Ammon's horn (tissue), 1 donor: ENCODE measurements at regions not wholly inside any gene's neighbourhood (a gene's known extent, or its start where the extent isn't known, plus 50 kb on each side); places are given as distances from the start of the nearest gene placed in this dataset.

Source experiments
- DNase-seq: peaks from one replicate; pipeline ENCODE4 v3.0.0-alpha.2; 2016; ENCODE audit warnings: low spot score

DNA sequence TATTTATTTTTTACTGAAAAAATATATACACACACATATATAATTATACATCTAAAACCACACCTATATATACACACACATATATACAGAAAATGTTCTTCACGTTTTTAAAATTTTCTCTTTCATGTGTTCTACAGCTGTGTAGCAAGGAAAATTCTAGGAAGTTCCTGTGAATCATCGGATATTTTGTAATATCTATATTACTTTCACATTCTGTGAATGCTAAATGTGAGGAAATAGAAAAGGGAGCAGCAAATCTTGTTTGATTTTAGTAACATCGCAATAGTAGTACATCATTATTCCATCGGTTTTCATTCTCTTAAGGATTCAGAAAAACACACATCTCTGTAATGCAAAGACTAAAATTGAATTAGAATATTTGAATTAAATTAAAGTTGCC lies 836.8 kb upstream of the NECTIN3 start:
- no peak for DNase-seq

DNA sequence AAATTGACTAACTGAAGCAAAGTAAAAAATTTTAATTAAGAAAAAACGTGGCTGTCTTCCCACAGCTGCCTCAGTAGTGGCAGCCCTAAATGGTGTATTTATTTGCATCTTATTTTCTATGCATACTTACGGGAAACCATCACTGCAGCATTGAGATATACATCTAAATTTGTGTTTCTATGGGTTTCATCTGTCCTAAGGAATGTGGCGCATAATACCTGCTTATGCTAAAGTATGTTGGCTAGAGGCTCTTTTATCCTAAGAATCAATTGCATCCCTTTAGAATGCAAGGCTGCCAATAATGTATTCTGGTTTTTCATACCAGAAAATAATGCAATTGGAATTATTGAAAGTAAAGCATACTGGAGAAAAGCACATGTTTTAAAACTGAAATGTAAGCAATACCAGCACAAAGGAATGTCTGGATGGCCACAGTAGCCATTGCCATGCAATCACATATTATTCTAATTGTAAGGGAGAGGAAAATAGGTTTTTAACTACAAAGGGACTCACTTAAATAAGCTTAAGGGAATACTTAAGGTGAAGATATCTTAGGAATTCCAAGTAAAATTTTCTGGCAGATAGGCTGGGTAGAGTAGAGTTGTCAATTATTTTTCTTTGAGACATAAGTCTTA lies 834.5 kb upstream of the NECTIN3 start:
- no peak for DNase-seq

DNA sequence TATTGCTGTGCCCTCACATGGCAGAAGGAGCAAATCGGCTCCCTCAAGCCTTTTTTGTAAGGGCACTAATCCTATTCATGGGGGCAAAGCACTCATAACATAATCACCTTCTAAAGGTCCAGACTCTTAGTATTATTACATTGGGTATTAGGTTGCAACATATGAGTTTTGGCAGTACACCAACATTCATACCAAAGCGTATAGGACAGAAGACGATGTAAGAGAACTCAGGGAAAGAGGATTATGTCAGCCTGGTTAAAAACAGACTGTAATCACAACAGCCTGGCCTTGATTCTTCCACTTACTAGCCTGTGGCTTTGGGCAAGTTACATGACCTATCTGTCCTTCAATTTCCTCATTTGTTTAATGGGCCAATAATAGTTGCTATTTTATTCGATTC lies 828.5 kb upstream of the NECTIN3 start:
- no peak for DNase-seq

DNA sequence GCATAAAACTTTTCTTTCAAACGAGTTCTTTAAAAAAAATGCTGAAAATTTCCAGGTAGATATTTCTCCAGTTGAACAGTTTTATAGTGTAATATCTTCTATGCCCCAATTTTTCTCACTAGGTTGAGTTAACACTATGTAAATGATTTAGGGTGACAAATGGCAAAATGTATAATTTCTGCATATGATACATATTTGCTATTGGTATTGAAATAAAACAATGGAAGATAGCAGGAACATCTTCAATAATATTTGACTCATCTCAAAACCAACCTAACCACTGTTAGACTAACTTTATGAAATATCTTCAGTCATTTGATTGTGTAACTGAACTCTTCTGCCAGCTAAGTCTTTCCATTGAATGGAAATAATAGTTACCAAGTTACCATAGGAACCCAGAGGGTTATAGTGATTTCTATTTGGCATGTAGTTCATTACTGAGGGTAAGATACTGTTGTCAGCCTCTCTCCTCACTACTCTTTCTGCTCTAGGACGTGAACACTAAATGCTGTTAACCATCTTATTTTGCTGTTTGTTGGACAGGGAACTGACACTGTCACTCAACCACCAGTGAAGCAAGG lies 824.7 kb upstream of the NECTIN3 start:
- DNase-seq, result no peak

DNA sequence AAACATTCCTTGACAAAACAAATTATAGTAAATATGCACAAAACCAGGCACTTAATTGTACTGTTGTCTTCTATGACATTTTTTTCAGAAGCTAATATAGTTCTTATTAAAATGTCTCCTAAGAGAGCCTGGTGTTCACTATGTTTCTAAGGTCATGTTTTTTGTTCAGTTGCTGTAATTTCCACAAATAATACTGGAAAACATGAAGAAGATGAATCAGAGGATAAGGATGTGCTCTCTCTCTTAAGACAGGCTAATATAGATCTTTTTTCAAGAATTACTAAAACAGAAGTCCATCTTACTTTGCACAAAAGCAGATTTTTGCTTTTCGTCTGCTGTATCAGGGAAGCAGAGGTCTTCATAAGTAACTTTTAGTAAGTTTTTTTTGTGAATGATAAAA lies 823.0 kb upstream of the NECTIN3 start:
- no peak for DNase-seq

DNA sequence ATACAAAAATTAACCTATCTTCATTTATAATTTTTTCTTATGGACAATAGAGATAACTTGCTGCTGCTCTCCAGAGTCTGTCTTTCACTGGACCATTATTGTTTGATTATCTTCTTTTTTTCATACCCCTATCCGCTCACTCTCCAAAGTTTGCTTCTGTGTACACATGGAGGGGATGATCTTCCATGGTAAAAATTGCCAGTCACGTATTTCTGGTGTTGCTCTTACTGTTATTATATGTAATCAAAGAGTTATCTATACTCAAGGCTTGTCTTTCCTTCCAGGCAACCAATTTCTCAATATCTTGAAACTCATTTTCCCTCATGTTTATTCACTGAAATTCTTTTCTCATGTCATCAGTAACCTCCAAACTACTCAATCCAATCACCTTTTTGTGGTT lies 817.8 kb upstream of the NECTIN3 start:
- DNase-seq, result no peak

DNA sequence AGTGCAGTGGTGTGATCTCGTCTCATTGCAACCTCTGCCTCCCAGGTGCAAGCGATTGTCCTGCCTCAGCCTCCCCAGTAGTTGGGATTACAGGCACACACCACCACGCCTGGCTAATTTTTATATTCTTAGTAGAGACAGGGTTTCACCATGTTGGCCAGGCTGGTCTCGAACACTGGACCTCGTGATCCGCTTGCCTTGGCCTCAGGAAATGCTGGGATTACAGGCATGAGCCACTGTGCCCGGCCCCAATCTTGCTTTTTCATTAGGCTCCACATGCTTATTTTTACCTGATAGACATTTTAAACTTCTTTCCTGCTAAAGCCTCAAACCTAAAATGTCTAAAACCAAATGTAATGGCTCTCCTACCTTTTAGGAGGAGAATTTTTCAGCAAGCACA lies 817.0 kb upstream of the NECTIN3 start:
- no peak for DNase-seq

DNA sequence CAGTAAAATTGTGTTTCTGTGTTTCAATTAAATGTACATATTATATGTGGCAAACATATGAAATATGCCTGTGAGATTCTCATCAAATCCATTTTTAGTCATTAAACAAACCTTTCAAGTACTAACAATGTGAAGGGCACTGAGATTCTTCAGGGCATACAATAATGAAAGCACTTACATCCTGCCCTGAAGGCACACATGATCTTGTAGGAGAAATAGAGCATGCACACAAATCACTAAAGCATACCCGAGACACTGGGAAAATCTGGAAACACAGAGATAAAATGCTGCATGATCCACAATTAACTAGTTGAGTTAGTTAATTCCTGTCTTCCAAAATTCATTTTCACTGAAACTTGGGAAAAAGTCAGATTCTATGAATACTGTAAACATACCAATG lies 810.5 kb upstream of the NECTIN3 start:
- DNase-seq, result no peak

DNA sequence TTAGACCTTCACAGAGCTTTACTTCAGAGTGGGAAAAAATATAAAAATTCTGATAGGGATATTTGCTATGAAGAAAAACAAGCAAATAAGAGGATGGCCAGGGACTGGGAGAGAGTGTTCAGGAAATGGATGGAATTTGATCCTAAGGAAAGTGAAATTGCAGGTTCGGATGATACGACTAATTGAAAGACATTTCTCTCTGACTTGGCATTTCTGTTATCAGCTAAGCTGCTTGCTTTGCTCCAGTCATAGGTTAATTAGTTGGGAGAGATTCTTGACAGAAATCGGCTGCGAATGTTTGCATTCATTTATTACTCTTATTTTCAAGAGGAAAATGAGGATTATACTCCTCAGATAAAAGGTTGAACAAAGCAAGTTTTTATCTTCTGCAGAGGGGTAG lies 808.7 kb upstream of the NECTIN3 start:
- DNase-seq, result no peak

DNA sequence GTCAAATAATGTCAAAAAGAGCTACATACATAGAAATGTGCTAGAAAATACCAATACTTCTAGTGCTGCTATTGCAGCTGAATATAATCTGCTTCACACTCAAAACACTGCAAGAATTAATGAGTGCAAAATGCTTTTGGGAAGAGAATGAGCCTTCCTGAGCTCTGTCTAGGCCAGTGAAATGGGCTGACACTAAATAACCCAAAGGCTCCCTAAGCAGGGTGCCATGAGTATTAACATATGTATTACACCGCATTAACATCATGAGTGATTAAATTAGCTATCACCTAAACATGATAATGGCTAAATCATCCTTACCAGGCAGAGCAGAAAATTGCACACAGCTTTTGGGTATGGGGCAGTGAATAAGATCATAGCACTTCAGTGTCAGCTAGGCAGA lies 806.3 kb upstream of the NECTIN3 start:
- no peak for DNase-seq

DNA sequence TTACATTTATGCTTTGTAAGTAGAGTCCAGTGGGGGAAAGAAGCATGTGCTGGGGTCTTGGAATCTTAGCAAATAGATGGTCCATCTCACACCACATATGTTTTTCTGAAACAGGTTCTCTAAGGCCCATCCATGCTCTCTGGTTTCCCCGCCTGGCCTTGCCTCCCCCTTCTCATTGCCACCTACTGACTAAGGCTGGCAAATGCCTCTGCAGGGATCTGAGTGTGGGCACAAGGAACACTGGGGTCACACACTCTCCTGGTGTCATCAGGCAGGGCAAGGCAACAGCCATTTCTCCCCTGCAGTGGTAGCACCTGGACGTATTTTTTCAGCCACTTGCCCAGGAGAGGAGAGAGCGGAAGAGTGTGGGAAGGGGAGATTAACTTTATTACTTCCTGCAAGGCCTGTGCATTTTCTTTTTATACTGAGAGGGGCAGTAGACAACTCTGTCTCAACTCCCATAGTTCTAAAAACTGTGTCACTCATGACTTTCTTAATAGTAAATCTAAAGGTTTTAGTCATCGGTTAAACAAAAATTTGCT lies 804.2 kb upstream of the NECTIN3 start:
- DNase-seq, result no peak

DNA sequence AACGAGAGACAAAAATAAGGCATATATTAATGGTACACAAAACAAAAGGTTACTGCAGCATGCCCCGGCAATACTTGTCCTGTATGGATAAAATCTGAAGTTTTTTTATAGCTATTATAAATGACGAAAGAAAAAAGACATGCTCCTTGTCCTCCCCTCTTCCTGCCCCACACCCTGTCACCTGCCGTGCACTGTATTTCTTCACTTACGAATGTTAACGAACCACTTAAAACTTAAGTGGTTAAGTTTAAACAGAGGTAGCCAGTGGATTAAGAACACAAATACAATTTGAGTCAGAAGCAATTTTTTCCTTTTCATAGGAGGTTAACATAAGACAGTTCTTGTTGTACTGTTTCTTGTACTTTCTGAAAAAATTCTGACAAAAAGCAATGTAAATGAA lies 799.1 kb upstream of the NECTIN3 start:
- DNase-seq, result no peak

DNA sequence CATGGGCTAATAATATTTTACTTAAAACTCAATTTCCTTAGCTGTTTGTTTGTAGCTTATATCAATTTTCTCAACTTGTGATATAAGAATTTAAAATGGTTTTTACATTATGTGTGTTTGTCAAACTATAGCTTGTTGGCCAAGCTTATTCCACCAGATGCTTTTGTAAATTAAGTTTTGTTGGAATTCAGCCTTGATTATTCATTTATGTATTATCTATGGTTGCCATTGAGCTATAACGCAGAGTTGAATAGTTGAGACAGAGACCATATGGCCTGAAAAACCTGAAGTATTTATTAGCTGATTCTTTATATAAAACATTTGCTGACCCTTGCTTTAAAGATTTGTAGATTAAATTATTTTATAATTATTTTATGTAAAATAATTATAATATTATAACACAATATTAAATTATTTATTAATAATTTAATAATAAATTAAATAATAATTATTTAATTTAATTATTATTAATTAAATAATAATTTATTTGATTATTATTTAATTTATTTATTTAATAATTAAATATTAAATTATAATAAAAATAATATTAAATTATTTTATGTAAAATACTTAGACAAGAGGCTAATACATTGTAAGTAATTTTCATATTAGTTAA lies 779.6 kb upstream of the NECTIN3 start:
- DNase-seq, result no peak

DNA sequence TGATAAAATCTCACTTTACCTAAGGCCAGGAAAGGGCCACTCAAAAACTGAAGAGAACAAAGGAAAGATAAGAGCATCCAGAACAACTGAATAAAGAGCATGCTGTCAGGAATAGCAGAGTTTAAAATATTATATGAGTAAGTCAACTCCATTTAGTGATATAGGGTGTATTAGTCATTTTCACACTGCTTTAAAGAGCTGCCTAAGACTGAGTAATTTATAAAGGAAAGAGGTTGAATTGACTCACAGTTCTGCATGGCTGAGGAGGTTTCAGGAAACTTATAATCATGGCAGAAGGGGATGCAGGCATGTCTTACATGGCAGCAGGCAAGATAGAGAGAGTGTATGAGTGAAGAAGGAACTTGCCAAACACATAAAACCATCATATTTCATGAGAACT lies 778.0 kb upstream of the NECTIN3 start:
- no peak for DNase-seq

DNA sequence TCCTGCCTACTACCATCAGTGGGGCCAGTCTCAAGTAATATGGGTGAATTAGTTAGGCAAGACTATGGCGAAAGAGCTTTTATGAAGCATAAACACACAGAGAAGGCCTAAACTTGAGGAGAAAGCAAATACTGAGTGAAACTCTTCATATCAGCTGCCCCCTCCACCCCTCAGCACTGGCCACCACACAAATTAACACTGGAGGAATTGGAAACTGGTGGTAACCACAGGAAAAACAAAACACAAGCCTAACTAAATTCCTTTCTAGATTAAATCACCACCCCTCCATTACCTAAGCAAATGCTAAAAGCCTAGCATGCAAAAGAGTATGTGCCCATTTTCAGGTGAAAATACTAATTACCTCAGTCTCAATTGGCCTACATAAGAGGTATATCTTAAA lies 774.7 kb upstream of the NECTIN3 start:
- no peak for DNase-seq

DNA sequence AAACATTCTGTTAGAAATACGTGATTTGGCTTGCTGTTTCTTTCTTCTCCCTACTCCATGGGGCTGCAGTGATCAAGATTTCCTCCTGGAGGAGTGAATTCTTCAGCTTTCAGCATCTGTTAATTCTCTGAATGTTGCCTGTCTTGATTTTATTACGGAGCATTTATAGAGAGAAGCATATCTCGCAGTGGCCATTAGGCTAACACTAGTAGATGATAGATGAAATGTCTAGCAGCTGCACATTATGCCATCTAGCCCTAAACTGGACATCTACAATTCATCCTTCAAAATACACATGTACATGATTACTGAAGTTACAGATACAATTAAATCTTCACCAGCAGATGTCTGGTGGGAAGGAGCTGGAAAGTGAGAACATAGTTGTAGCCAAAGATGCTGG lies 769.8 kb upstream of the NECTIN3 start:
- DNase-seq, result peak; percentile 7

DNA sequence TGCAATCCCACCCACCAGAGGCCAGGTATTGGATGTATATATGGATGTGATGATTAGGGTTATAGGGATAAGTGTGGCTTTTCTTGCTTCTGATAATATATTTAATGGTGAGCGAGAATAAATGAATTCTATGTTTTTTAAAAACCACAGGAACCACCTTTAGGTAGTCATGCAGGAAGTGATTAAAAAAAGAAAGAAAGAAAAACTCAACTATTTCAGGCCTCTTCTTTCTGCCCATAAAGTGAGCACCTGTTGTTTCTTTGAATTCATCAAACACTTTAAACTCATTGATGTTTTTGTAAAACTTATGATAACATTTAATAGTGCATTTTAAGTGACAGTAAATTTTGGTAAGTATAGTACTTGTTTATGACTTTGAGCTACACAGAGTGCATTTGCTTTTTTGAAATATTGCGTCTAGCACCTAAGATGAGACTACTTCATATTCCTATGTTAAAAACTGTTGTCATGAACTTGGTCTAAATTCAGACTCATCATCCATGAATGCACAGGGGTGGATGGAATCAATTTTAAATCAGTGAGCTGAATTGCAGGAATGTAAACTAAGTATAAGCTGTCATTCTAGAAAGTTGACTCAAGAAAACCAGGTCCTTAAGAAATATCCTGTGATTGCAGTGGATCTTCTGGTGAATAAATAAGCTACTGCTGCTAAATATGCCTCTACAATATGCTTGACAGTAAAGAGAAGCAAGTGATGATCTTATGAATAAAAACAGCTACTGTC lies 764.4 kb upstream of the NECTIN3 start:
- DNase-seq, result no peak

DNA sequence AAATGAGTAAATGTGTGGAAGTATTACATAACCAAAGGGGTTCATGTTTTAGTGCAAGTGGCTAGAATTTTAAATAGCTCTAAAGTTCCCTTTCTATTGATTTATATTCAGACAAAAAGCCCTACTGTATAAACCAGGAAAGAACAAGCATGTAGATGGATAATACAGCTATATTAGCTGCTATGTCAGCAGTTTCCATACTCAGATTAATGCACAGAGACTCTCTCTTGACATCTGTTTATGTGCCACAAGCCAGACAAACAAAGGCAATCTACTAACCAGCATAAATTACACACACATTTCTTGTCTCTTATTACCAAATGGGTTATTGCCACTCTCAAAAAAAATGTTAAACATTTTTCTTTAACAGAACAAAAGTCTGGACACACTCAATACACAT lies 760.1 kb upstream of the NECTIN3 start:
- DNase-seq, result no peak

DNA sequence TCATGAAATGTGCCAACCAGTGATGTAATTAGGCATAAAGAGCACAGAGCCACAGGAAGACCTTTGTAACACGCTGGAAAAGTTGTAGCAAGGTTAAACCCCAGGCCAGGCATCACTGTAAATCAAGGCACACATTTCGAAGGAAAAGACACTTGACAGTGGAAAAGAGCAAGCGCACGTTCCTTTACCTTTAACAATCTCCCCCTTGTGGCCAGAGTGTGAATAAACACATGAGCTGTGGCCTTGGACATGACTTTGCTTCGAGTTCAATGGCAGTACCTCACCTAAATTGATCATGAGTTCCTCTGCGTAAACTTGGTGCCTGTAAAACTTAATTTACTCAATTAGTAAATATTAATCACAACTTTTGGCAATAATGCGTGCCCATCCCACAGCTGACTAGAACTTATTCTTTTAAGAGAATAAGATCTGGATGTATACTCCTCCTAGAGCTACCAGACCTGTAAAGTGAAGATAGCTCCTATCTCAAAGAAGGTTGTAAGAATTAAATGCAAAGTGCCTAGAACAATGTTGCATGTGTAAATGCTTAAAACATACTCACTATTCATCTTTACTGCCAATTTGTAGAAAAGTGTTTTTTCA lies 757.0 kb upstream of the NECTIN3 start:
- peak; percentile 71 for DNase-seq

DNA sequence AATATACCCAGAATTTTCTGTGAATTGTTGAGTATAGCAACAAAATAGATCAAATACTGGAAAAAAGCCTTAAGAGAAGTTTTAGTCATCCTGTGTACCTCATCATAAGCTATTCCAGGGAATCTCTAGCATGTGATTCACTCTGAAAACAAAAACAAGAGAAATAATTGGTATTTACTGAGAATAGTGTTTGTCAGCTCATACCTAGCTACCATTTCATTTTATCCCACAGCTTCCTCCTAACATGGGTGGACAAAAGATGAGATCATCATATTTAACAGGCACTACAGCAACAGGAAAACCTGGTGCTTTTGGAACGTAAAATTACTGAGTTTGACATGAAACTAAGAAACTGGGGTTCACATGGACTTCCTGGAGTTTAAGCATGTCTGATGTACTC lies 753.5 kb upstream of the NECTIN3 start:
- DNase-seq, result no peak

DNA sequence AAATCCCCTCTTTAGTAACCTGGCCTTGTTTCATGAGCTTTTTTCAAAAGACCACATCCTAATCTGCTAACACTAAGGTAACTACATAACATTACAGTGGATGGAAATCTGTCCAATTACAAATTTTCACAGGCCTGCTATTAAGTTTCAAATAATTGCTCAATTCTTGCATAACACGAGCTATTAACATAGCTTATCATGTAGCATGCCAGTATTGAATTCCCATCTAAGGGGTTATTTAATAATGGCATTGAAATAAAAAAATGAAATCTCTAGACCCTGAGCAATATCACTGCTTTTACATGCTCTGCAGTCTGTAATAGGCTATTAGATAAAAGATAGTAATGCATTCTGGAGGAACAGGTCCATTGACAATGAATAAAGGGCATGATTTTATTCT lies 748.3 kb upstream of the NECTIN3 start:
- no peak for DNase-seq

DNA sequence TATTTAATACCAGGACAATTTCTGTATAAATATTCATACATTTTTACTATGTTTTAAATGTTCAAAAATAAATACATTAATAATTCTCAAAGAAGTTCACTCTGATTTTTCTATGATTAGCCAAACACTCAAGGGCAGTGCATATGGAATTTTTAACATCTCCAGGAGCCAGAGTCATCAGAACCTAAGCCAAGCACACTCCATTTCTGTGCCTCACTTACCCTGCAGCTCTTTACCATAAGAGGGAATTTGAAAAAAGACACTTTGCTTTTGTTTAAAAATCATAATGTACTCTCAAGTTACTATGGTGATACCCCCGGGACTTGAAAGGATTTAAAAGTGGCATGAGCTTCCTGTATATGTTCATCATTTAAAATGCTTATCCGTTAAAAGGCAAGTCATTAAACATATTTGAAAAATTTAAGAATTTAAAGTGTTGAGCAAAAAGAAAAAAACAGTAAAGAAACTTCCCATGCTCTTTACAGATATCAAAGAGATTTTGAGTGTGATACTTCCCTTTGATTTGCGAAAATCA lies 747.4 kb upstream of the NECTIN3 start:
- no peak for DNase-seq
